Naive thymus-derived CD4-positive, alpha-beta T cell (primary cell): ENCODE measurements at regions not wholly inside any gene's neighbourhood (a gene's known extent, or its start where the extent isn't known, plus 50 kb on each side); places are given as distances from the start of the nearest gene placed in this dataset.
"Not testable (repeated sequence)": the region's sequence is repeated elsewhere in the genome, so short reads cannot be mapped to it uniquely, and the experiment has no call there.

Source experiments
- ATAC-seq: fragments of 150-1000 bp; cut with Tn5 transposase; 2 replicates; pipeline ENCODE4 v1.10.0; 2021; ENCODE audit warnings: mild to moderate bottlenecking, moderate library complexity
- CTCF ChIA-PET: fragments of 350-600 bp; sonication (Branson Sonifier 250); formaldehyde crosslinking; loops from one replicate; lab custom pipeline; 2021; ENCODE audit warnings: antibody characterized with exemption; lab: Charles Lee
- POLR2A ChIA-PET: fragments of 350-600 bp; sonication (Branson Sonifier 250); formaldehyde crosslinking; loops from one replicate; lab custom pipeline; 2021; ENCODE audit warnings: antibody characterized with exemption, inconsistent platforms; lab: Charles Lee
- DNase-seq, 9 donors: peaks; one replicate each; pipeline versions ENCODE4 v3.0.0 to v3.0.0-alpha.2; 2020 to 2022; ENCODE audit warnings: mixed read lengths in 1 of 9
- H3K27ac ChIP-seq: one replicate; pipeline ENCODE4 v1.7.0; 2013; ENCODE audit warnings: mild to moderate bottlenecking, low read depth, low read length, moderate library complexity
- H3K27me3 ChIP-seq, 2 donors: one replicate each; pipeline ENCODE4 v1.7.0; 2013; ENCODE audit warnings: low read length in 2 of 2, mild to moderate bottlenecking in 2 of 2, moderate library complexity in 2 of 2; ENCODE audit not compliant: control insufficient read depth in 2 of 2, insufficient read depth in 2 of 2
- H3K36me3 ChIP-seq, 3 experiments: 1 replicate in 2 of 3; 2 replicates in 1 of 3; pipeline ENCODE4 v1.7.0; 2013; ENCODE audit warnings: low read length in 3 of 3, mild to moderate bottlenecking in 3 of 3, moderate library complexity in 1 of 3; ENCODE audit not compliant: insufficient read depth in 3 of 3, control insufficient read depth in 2 of 3
- H3K4me1 ChIP-seq, 2 donors: one replicate each; pipeline ENCODE4 v1.7.0; 2013; ENCODE audit warnings: low read length in 2 of 2, mild to moderate bottlenecking in 2 of 2, moderate library complexity in 1 of 2; ENCODE audit not compliant: control insufficient read depth in 2 of 2, insufficient read depth in 2 of 2
- H3K4me3 ChIP-seq: 2 replicates; pipeline ENCODE4 v1.7.0; 2013; ENCODE audit warnings: mild to moderate bottlenecking, low read length
- H3K9me3 ChIP-seq, 3 experiments: 1 replicate in 2 of 3; 2 replicates in 1 of 3; pipeline ENCODE4 v1.7.0; 2013; ENCODE audit warnings: low read length in 3 of 3; ENCODE audit not compliant: control insufficient read depth in 2 of 3
- H3K27ac Mint-ChIP-seq, 9 donors: one replicate each; pipeline ENCODE4 v1.8.0; 2020 to 2022; ENCODE audit warnings: mixed read lengths in 9 of 9, mild to moderate bottlenecking in 8 of 9, moderate library complexity in 5 of 9, inconsistent platforms in 2 of 9
- H3K27me3 Mint-ChIP-seq, 5 donors: one replicate each; pipeline ENCODE4 v1.8.0; 2021 to 2022; ENCODE audit warnings: mixed read lengths in 5 of 5, mild to moderate bottlenecking in 1 of 5
- H3K36me3 Mint-ChIP-seq, 5 donors: one replicate each; pipeline ENCODE4 v1.8.0; 2020 to 2022; ENCODE audit warnings: mixed read lengths in 5 of 5, mild to moderate bottlenecking in 3 of 5, inconsistent platforms in 1 of 5
- H3K4me1 Mint-ChIP-seq, 7 donors: one replicate each; pipeline ENCODE4 v1.8.0; 2020 to 2022; ENCODE audit warnings: mixed read lengths in 7 of 7, mild to moderate bottlenecking in 3 of 7, inconsistent platforms in 1 of 7
- H3K4me3 Mint-ChIP-seq, 10 donors: one replicate each; pipeline ENCODE4 v1.8.0; 2020 to 2022; ENCODE audit warnings: mild to moderate bottlenecking in 10 of 10, mixed read lengths in 10 of 10, moderate library complexity in 6 of 10, inconsistent platforms in 2 of 10
- H3K9me3 Mint-ChIP-seq, 11 donors: one replicate each; pipeline ENCODE4 v1.8.0; 2020 to 2022; ENCODE audit warnings: mixed read lengths in 11 of 11, mild to moderate bottlenecking in 4 of 11, inconsistent platforms in 1 of 11, moderate library complexity in 1 of 11
- intact Hi-C, 2 donors: fragments of 100-400 bp; cut with micrococcal nuclease; formaldehyde crosslinking; loops; one replicate each; pipeline ENCODE4 v1.15.1; 2023

DNA sequence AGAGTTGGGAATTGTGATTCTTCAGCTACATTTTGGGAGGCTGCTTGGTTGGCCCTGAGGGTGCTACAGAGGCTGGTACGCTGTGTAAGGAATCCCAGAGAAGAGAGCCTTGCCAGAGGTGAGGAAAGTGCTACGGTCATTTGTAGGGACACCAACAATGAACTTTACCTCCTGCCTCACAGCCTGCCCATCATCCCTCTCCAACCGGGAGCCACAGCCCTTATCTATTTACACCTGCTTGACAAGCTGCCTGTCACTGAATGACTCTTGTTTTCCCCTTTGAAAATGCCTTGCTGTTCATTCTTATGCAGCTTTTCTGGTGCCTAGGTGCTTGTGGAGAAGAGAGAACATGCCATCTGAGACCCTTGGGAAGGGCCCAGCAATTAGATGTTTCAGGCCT is 110.8 kb downstream of the PCSK1 start:
- H3K27ac Mint-ChIP-seq, result no peak overlapping the region
- peaks cover 0 to 8% (median 0%) of the 10 kb centered on the region in 11 donors for H3K9me3 Mint-ChIP-seq
- no peaks in the 10 kb centered on the region for H3K27me3 ChIP-seq
- no peaks in the 10 kb centered on the region for H3K36me3 ChIP-seq
- H3K27me3 Mint-ChIP-seq, result peaks cover 0 to 13% (median 5%) of the 10 kb centered on the region in 5 donors
- peaks cover 0 to 2% (median 0%) of the 10 kb centered on the region in 5 donors for H3K36me3 Mint-ChIP-seq
- H3K4me3 Mint-ChIP-seq, result peak overlapping the region in 1 of 10 donors; percentile 29
- intact Hi-C loops, result no loop called here
- CTCF ChIA-PET, result interaction anchor here (0.6 to 1.1 kb wide), 2 partner anchors 13 to 301 kb away, joined by 5 to 7 read pairs; no protein-coding TSS in a partner anchor
- POLR2A ChIA-PET, result no interaction called here
- DNase-seq, result no peak
- no peak overlapping the region for H3K27ac ChIP-seq
- no peak for ATAC-seq
- H3K4me1 ChIP-seq, result no peaks in the 10 kb centered on the region
- no peaks in the 10 kb centered on the region for H3K4me1 Mint-ChIP-seq
- H3K4me3 ChIP-seq, result no peak overlapping the region
- H3K9me3 ChIP-seq, result no peaks in the 10 kb centered on the region

DNA sequence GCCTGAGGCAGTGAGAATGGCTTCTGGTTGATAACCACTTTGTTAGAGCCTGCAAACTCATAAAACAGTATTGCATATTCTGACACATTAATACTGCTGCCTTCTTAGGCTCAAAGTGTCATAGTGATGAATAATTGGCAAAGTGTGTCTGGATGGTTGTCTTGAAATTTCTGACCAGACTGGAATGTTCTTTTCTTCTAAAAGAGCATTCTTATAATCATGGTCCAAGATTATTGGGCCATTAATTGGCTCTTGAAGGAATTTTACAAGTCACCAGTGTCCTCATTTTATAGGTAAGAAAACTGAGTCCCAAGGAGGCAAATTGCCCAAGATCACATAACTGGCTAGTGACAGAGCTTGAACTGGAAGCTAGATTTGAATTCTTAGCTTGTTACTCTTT is 111.7 kb downstream of the PCSK1 start:
- CTCF ChIA-PET, result no interaction called here

DNA sequence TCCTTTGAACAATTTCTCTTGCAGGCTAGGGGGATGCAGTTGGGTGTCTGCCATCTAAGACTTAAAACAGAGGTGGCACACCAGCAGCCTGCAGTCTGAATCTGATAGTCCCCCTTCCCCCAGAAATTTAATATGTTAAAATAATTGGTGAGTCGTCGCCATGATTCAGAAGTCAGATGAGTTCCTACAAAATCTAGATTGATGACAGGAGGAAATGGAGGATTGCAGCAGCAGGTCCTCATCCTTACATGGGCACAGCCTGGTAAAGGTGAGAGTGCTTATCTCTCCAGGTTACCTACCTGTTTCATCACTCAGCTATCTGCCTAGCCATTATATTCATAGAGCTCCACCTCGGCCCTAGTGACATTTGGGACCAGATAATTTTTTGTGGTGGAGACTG is 112.3 kb downstream of the PCSK1 start:
- POLR2A ChIA-PET, result no interaction called here
- H3K36me3 Mint-ChIP-seq, result peaks cover 0 to 2% (median 0%) of the 10 kb centered on the region in 5 donors

More for the DNA sequence above, 111.7 kb downstream of the PCSK1 start:
- H3K36me3 Mint-ChIP-seq, result peaks cover 0 to 2% (median 0%) of the 10 kb centered on the region in 5 donors
- Histone ChIP-seq H3K27me3 (no peaks in the 10 kb centered on the region), H3K4me3 (no peak overlapping the region), H3K9me3 (no peaks in the 10 kb centered on the region), H3K36me3 (no peaks in the 10 kb centered on the region), H3K4me1 (no peaks in the 10 kb centered on the region), H3K27ac (no peak overlapping the region)
- peaks cover 0 to 8% (median 0%) of the 10 kb centered on the region in 11 donors for H3K9me3 Mint-ChIP-seq
- no peak for ATAC-seq
- H3K4me1 Mint-ChIP-seq, result no peaks in the 10 kb centered on the region
- no peak overlapping the region for H3K27ac Mint-ChIP-seq
- POLR2A ChIA-PET, result no interaction called here
- intact Hi-C loops, result no loop called here
- no peak for DNase-seq
- H3K4me3 Mint-ChIP-seq, result no peak overlapping the region
- peaks cover 0 to 10% (median 0%) of the 10 kb centered on the region in 5 donors for H3K27me3 Mint-ChIP-seq

DNA sequence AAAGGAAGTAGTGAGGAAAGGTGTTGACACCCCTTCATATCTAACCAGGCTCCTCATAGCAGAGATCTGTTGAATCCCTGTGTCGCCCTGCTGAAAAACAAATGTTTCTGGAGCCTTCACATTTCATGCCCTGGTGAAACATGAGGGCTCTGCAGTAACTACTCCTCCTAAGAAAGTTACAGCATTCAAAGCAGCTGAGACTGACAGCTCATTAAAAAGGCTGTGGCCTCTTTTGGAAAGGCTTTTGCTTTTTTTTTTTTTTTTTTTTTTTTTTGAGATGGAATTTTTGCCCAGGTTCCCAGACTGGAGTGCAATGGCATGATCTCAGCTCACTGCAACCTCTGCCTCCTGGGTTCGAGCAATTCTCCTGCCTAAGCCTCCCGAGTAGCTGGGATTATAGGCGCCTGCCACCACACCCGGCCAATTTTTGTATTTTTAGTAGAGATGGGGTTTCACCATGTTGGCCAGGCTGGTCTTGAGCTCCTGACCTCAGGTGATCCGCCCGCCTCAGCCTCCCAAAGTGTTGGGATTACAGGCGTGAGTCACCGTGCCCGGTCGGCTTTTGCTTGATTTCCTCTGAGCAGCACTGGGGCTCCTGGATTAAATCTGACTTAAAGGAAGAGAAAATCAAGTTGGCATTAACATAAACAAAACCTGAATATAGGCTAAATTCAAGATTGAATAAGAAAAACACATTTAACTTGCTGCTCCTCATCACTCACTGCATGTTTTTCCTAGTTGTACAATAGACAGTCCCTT is 112.9 kb downstream of the PCSK1 start:
- H3K4me3 Mint-ChIP-seq, H3K4me1 ChIP-seq, H3K36me3 ChIP-seq, H3K9me3 Mint-ChIP-seq, intact Hi-C loops, DNase-seq, H3K27me3 Mint-ChIP-seq, H3K9me3 ChIP-seq, H3K27me3 ChIP-seq, ATAC-seq, CTCF ChIA-PET, H3K4me3 ChIP-seq, POLR2A ChIA-PET, H3K27ac Mint-ChIP-seq, H3K36me3 Mint-ChIP-seq, H3K27ac ChIP-seq, H3K4me1 Mint-ChIP-seq: not testable (repeated sequence)

More for the DNA sequence above, 112.3 kb downstream of the PCSK1 start:
- Mint-ChIP-seq H3K27ac (no peak overlapping the region), H3K27me3 (peaks cover 0 to 10% (median 0%) of the 10 kb centered on the region in 5 donors), H3K9me3 (peaks cover 0 to 8% (median 0%) of the 10 kb centered on the region in 11 donors), H3K4me3 (no peak overlapping the region), H3K4me1 (no peaks in the 10 kb centered on the region)
- Histone ChIP-seq H3K27me3 (no peaks in the 10 kb centered on the region), H3K27ac (no peak overlapping the region), H3K36me3 (no peaks in the 10 kb centered on the region), H3K4me3 (no peak overlapping the region), H3K9me3 (no peaks in the 10 kb centered on the region), H3K4me1 (no peaks in the 10 kb centered on the region)
- no peak for DNase-seq
- ATAC-seq, result no peak
- intact Hi-C loops, result no loop called here
- CTCF ChIA-PET, result no interaction called here

DNA sequence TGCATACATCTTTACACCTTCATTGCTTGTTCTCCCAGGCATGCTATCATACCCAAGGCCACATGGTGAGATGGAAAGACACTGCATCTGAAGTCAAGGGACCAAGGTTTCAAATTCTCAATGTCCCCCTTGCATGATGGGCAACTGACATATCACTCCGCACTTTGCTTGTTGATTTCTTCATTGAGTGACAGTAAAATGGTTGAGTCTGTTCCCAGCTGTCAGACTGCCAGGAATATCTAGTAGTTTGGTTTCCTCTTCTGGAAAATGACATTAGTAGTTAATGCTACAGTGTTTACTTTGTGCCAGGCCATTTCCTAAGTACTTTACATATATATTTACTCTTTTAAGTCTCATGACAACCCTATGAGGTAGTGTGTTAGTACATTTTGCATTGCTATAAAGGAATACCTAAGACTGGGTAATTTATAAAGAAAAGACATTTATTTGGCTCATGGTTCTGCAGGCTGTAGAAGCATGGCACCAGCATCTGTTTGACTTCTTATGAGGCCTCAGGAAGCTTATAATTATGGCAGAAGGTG is 114.4 kb downstream of the PCSK1 start:
- no peak overlapping the region for H3K4me3 Mint-ChIP-seq
- no peaks in the 10 kb centered on the region for H3K27me3 ChIP-seq
- no peaks in the 10 kb centered on the region for H3K36me3 ChIP-seq
- CTCF ChIA-PET, result no interaction called here
- no peak overlapping the region for H3K27ac ChIP-seq
- H3K4me1 Mint-ChIP-seq, result no peaks in the 10 kb centered on the region
- no peak overlapping the region for H3K27ac Mint-ChIP-seq
- no peak overlapping the region for H3K4me3 ChIP-seq
- ATAC-seq, result no peak
- H3K4me1 ChIP-seq, result no peaks in the 10 kb centered on the region
- no peak for DNase-seq
- H3K36me3 Mint-ChIP-seq, result peaks cover 0 to 2% (median 0%) of the 10 kb centered on the region in 5 donors
- POLR2A ChIA-PET, result no interaction called here
- H3K27me3 Mint-ChIP-seq, result peaks cover 0 to 10% (median 7%) of the 10 kb centered on the region in 5 donors
- intact Hi-C loops, result no loop called here
- no peaks in the 10 kb centered on the region for H3K9me3 ChIP-seq
- peaks cover 0 to 8% (median 0%) of the 10 kb centered on the region in 11 donors for H3K9me3 Mint-ChIP-seq

GRCh38 chr5:96317945-96318344 is 115.1 kb downstream of the PCSK1 start:
- H3K9me3 Mint-ChIP-seq, result peaks cover 0 to 7% (median 0%) of the 10 kb centered on the region in 11 donors
- no peaks in the 10 kb centered on the region for H3K4me1 Mint-ChIP-seq
- no peaks in the 10 kb centered on the region for H3K27me3 ChIP-seq
- no peak overlapping the region for H3K4me3 ChIP-seq
- H3K27ac Mint-ChIP-seq, result no peak overlapping the region
- H3K27me3 Mint-ChIP-seq, result peaks cover 0 to 14% (median 13%) of the 10 kb centered on the region in 5 donors
- H3K27ac ChIP-seq, result no peak overlapping the region
- H3K4me3 Mint-ChIP-seq, result no peak overlapping the region
- peaks cover 0 to 2% (median 0%) of the 10 kb centered on the region in 5 donors for H3K36me3 Mint-ChIP-seq
- ChIA-PET POLR2A (no interaction called here), CTCF (no interaction called here)
- ATAC-seq (no peak), DNase-seq (no peak)
- no peaks in the 10 kb centered on the region for H3K9me3 ChIP-seq
- intact Hi-C loops, result no loop called here
- no peaks in the 10 kb centered on the region for H3K4me1 ChIP-seq
- no peaks in the 10 kb centered on the region for H3K36me3 ChIP-seq
